Hepatocyte (in vitro differentiated cells): ENCODE measurements at regions not wholly inside any gene's neighbourhood (a gene's known extent, or its start where the extent isn't known, plus 50 kb on each side); places are given as distances from the start of the nearest gene placed in this dataset.

Source experiments
- EZH2 ChIP-seq: fragments of 200-600 bp; sonication (generic); IDR thresholded peaks from 2 replicates; pipeline ENCODE4 v1.6.1; 2016; ENCODE audit warnings: antibody characterized with exemption, mild to moderate bottlenecking, borderline replicate concordance
- EZH2phosphoT487 ChIP-seq: fragments of 200-600 bp; sonication (generic); IDR thresholded peaks from one replicate; pipeline ENCODE4 v1.6.1; 2018; ENCODE audit warnings: antibody characterized with exemption, mild to moderate bottlenecking, low read depth, moderate library complexity; ENCODE audit not compliant: unreplicated experiment, severe bottlenecking
- TF ChIP-seq, protein P1 (sequence below): fragments of 200-600 bp; sonication (generic); IDR thresholded peaks from 2 replicates; pipeline ENCODE4 v1.5.1; 2016; ENCODE audit warnings: antibody characterized with exemption, mild to moderate bottlenecking; ENCODE audit not compliant: poor library complexity

DNA sequence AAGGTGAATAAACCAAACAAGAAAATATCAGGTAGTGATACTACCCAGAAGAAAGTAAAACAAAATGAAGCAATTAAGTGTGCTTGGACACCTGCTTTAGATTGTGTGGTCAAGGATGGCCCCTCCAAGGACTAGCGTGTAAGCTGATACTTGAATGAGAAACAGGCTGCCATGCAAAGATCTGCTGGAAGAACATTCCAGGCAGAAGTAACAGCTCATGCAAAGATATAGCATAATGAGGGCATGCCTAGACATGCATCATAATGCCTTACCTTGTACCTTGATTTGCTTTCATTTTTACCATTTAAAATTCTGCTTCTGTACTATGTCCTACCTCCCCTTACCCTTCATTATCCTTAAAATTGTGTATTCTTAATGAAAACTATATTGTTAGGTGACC is 74.8 kb upstream of the HDAC9 start:
- TF ChIP-seq, protein P1, sequence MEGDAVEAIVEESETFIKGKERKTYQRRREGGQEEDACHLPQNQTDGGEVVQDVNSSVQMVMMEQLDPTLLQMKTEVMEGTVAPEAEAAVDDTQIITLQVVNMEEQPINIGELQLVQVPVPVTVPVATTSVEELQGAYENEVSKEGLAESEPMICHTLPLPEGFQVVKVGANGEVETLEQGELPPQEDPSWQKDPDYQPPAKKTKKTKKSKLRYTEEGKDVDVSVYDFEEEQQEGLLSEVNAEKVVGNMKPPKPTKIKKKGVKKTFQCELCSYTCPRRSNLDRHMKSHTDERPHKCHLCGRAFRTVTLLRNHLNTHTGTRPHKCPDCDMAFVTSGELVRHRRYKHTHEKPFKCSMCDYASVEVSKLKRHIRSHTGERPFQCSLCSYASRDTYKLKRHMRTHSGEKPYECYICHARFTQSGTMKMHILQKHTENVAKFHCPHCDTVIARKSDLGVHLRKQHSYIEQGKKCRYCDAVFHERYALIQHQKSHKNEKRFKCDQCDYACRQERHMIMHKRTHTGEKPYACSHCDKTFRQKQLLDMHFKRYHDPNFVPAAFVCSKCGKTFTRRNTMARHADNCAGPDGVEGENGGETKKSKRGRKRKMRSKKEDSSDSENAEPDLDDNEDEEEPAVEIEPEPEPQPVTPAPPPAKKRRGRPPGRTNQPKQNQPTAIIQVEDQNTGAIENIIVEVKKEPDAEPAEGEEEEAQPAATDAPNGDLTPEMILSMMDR, result no peak
- TF ChIP-seq EZH2 (no peak), EZH2phosphoT487 (no peak)
